H9 (cell line): ENCODE measurements at regions not wholly inside any gene's neighbourhood (a gene's known extent, or its start where the extent isn't known, plus 50 kb on each side); places are given as distances from the start of the nearest gene placed in this dataset.

Experiments
- DNase-seq: peaks from one replicate; pipeline ENCODE4 v3.0.0-alpha.2; 2017
- H2AFZ ChIP-seq: one replicate; pipeline ENCODE4 v1.6.1; 2013; ENCODE audit warnings: mild to moderate bottlenecking, low read length, control low read depth, moderate library complexity
- H2AK5ac ChIP-seq: 2 replicates; pipeline ENCODE4 v1.6.1; 2013; ENCODE audit warnings: low read length, control low read depth, mixed read lengths; ENCODE audit not compliant: insufficient read length
- H2BK120ac ChIP-seq: one replicate; pipeline ENCODE4 v1.6.1; 2013; ENCODE audit warnings: low read depth, mild to moderate bottlenecking, low read length, control low read depth, inconsistent platforms; ENCODE audit not compliant: poor library complexity, severe bottlenecking
- H2BK12ac ChIP-seq: 2 replicates; pipeline ENCODE4 v1.6.1; 2013; ENCODE audit warnings: low read length, control low read depth, mixed read lengths, low read depth; ENCODE audit not compliant: insufficient read length
- H2BK15ac ChIP-seq: 2 replicates; pipeline ENCODE4 v1.6.1; 2013; ENCODE audit warnings: low read depth, low read length, control low read depth
- H2BK20ac ChIP-seq: one replicate; pipeline ENCODE4 v1.6.1; 2013; ENCODE audit warnings: low read depth, mild to moderate bottlenecking, low read length, control low read depth, inconsistent platforms; ENCODE audit not compliant: poor library complexity, severe bottlenecking
- H2BK5ac ChIP-seq: 2 replicates; pipeline ENCODE4 v1.6.1; 2013; ENCODE audit warnings: low read length, control low read depth, mixed read lengths; ENCODE audit not compliant: insufficient read length
- H3K14ac ChIP-seq: 2 replicates; pipeline ENCODE4 v1.6.1; 2013; ENCODE audit warnings: low read length, control low read depth; ENCODE audit not compliant: insufficient read depth
- H3K18ac ChIP-seq: 2 replicates; pipeline ENCODE4 v1.6.1; 2013; ENCODE audit warnings: low read depth, mild to moderate bottlenecking, mixed read lengths, low read length, control low read depth; ENCODE audit not compliant: insufficient read length
- H3K23ac ChIP-seq: 2 replicates; pipeline ENCODE4 v1.6.1; 2013; ENCODE audit warnings: low read length, control low read depth, mixed read lengths, low read depth; ENCODE audit not compliant: insufficient read length
- H3K23me2 ChIP-seq: 2 replicates; pipeline ENCODE4 v1.6.1; 2013; ENCODE audit warnings: low read depth, mild to moderate bottlenecking, mixed read lengths, low read length, control low read depth; ENCODE audit not compliant: insufficient read length, poor library complexity, severe bottlenecking
- H3K27ac ChIP-seq: 2 replicates; pipeline ENCODE4 v1.5.1; 2013; ENCODE audit warnings: low read length, control low read depth, mixed read lengths, low read depth; ENCODE audit not compliant: insufficient read length
- H3K27me3 ChIP-seq: 2 replicates; pipeline ENCODE4 v1.6.1; 2013; ENCODE audit warnings: low read length, control low read depth, inconsistent platforms; ENCODE audit not compliant: insufficient read depth
- H3K4ac ChIP-seq: 2 replicates; pipeline ENCODE4 v1.6.1; 2013; ENCODE audit warnings: low read depth, mild to moderate bottlenecking, control low read depth, inconsistent platforms, low read length, moderate library complexity
- H3K4me1 ChIP-seq: 2 replicates; pipeline ENCODE4 v1.6.1; 2013; ENCODE audit warnings: low read length, control low read depth, inconsistent platforms; ENCODE audit not compliant: insufficient read depth
- H3K4me2 ChIP-seq: 2 replicates; pipeline ENCODE4 v1.6.1; 2013; ENCODE audit warnings: low read length, control low read depth, mixed read lengths; ENCODE audit not compliant: insufficient read length, insufficient read depth
- H3K56ac ChIP-seq: 2 replicates; pipeline ENCODE4 v1.6.1; 2013; ENCODE audit warnings: low read depth, mild to moderate bottlenecking, mixed read lengths, low read length, control low read depth; ENCODE audit not compliant: insufficient read length
- H3K79me1 ChIP-seq: 2 replicates; pipeline ENCODE4 v1.6.1; 2013; ENCODE audit warnings: low read depth, mild to moderate bottlenecking, moderate library complexity, low read length, control low read depth, inconsistent platforms; ENCODE audit not compliant: insufficient read depth, poor library complexity, severe bottlenecking
- H3K79me2 ChIP-seq: 2 replicates; pipeline ENCODE4 v1.6.1; 2013; ENCODE audit warnings: low read length, control low read depth, inconsistent platforms; ENCODE audit not compliant: insufficient read depth
- H3K9ac ChIP-seq: 2 replicates; pipeline ENCODE4 v1.6.1; 2013; ENCODE audit warnings: low read length, control low read depth, mixed read lengths; ENCODE audit not compliant: insufficient read length; ENCODE audit errors: extremely low read depth
- H3K9me3 ChIP-seq: one replicate; pipeline ENCODE4 v1.6.1; 2013; ENCODE audit warnings: low read depth, low read length, inconsistent platforms; ENCODE audit not compliant: control insufficient read depth
- H3T11ph ChIP-seq: one replicate; pipeline ENCODE4 v1.6.1; 2013; ENCODE audit warnings: mild to moderate bottlenecking, low read length, control low read depth, inconsistent platforms
- H4K20me1 ChIP-seq: one replicate; pipeline ENCODE4 v1.6.1; 2013; ENCODE audit not compliant: control insufficient read depth, insufficient read length, insufficient read depth
- H4K5ac ChIP-seq: 2 replicates; pipeline ENCODE4 v1.6.1; 2013; ENCODE audit warnings: low read depth, mild to moderate bottlenecking, mixed read lengths, low read length, control low read depth; ENCODE audit not compliant: insufficient read length
- H4K8ac ChIP-seq: replicated peaks from 2 replicates; pipeline ENCODE4 v1.6.1; 2013; ENCODE audit warnings: low read length, control low read depth, mixed read lengths, low read depth; ENCODE audit not compliant: insufficient read length
- H4K91ac ChIP-seq: 2 replicates; pipeline ENCODE4 v1.6.1; 2013; ENCODE audit warnings: low read depth, mild to moderate bottlenecking, moderate library complexity, mixed read lengths, low read length, control low read depth; ENCODE audit not compliant: insufficient read length
- H3K27ac Mint-ChIP-seq, 3 experiments: 2 replicates in 2 of 3; 3 replicates in 1 of 3; pipeline ENCODE4 v1.8.0; 2020 to 2021; ENCODE audit warnings: mixed read lengths in 3 of 3, mild to moderate bottlenecking in 1 of 3, moderate library complexity in 1 of 3
- H3K27me3 Mint-ChIP-seq: 2 replicates; pipeline ENCODE4 v1.8.0; 2021; ENCODE audit warnings: low read depth, mild to moderate bottlenecking, moderate library complexity, mixed read lengths
- H3K36me3 Mint-ChIP-seq, 3 experiments: 2 replicates in 2 of 3; 3 replicates in 1 of 3; pipeline ENCODE4 v1.8.0; 2020 to 2021; ENCODE audit warnings: low read depth in 3 of 3, mixed read lengths in 3 of 3; ENCODE audit not compliant: insufficient read depth in 1 of 3
- H3K4me1 Mint-ChIP-seq, 2 experiments: 2 replicates each; pipeline ENCODE4 v1.8.0; 2020; ENCODE audit warnings: mixed read lengths in 2 of 2
- H3K4me3 Mint-ChIP-seq, 2 experiments: 2 replicates in 1 of 2; 3 replicates in 1 of 2; pipeline ENCODE4 v1.8.0; 2020 to 2021; ENCODE audit warnings: mild to moderate bottlenecking in 2 of 2, mixed read lengths in 2 of 2, moderate library complexity in 1 of 2
- H3K9me3 Mint-ChIP-seq, 2 experiments: 2 replicates in 1 of 2; 3 replicates in 1 of 2; pipeline ENCODE4 v1.8.0; 2020; ENCODE audit warnings: mild to moderate bottlenecking in 2 of 2, mixed read lengths in 2 of 2, moderate library complexity in 1 of 2
- WGBS: extraction: QIAGEN DNeasy Blood & Tissue Kit; methylation state at CpG from one replicate; pipeline ENCODE4 v1.1.7; 2013; ENCODE audit warnings: missing lambda C conversion rate, low lambda C conversion rate, mixed read lengths; ENCODE audit not compliant: insufficient read length; ENCODE audit errors: extremely low coverage; 5-methylcytosine and 5-hydroxymethylcytosine counted together
- TF ChIP-seq, protein P1 (sequence below): fragments of 200-600 bp; sonication (generic); conservative IDR thresholded peaks from 3 replicates; pipeline ENCODE4 v1.8.0; 2021; ENCODE audit warnings: antibody characterized with exemption, mild to moderate bottlenecking

DNA sequence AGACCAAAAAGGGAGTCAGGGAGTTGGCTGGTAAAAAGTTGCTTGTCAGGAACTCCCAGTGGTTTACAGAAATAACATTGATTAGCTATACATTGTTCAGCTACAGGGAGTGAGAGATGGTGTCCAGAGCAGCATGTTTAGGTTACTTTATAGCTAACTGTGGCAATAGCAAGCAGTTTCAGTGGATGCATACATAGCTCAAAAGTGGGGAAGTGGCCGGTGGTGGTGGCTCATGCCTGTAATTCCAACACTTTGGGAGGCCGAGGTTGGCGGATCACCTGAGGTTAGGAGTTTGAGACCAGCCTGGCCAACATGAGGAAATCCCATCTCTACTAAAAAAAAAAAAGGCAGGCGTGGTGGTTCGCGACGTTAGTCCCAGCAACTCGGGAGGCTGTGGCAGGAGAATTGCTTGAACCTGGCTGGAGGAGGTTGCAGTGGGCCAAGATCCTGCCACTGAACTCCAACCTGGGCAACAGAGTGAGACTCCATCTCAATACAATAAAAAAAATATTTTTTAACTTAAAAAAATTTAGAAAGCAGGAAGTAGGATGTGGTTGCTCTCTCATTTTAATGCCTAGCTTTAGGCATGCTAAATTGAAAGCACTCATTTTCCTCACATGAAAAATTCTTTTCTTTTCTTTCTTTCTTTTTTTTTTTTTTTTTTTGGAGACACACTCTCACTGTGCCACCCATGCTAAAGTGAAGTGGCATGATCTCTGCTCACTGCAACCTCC, 109.7 kb downstream of the PPIAL4G start:
- no peak overlapping the region for H4K91ac ChIP-seq
- no peak overlapping the region for H2BK12ac ChIP-seq
- H4K5ac ChIP-seq: no peak overlapping the region
- H2BK5ac ChIP-seq: no peak overlapping the region
- H2BK120ac ChIP-seq: no peak overlapping the region
- Mint-ChIP-seq H3K27ac (no peak overlapping the region), H3K27me3 (no peaks in the 10 kb centered on the region), H3K4me3 (no peak overlapping the region), H3K9me3 (no peaks in the 10 kb centered on the region), H3K36me3 (no peaks in the 10 kb centered on the region), H3K4me1 (peaks cover 6 to 13% of the 10 kb centered on the region in 2 experiments)
- no peak overlapping the region for H3K27ac ChIP-seq
- H3K23me2 ChIP-seq: no peaks in the 10 kb centered on the region
- no peak overlapping the region for H2BK15ac ChIP-seq
- H3K56ac ChIP-seq: no peak overlapping the region
- no peaks in the 10 kb centered on the region for H3K27me3 ChIP-seq
- H3K14ac ChIP-seq: no peak overlapping the region
- H2BK20ac ChIP-seq: no peak overlapping the region
- TF ChIP-seq, protein P1, sequence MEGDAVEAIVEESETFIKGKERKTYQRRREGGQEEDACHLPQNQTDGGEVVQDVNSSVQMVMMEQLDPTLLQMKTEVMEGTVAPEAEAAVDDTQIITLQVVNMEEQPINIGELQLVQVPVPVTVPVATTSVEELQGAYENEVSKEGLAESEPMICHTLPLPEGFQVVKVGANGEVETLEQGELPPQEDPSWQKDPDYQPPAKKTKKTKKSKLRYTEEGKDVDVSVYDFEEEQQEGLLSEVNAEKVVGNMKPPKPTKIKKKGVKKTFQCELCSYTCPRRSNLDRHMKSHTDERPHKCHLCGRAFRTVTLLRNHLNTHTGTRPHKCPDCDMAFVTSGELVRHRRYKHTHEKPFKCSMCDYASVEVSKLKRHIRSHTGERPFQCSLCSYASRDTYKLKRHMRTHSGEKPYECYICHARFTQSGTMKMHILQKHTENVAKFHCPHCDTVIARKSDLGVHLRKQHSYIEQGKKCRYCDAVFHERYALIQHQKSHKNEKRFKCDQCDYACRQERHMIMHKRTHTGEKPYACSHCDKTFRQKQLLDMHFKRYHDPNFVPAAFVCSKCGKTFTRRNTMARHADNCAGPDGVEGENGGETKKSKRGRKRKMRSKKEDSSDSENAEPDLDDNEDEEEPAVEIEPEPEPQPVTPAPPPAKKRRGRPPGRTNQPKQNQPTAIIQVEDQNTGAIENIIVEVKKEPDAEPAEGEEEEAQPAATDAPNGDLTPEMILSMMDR: no peak
- no peak overlapping the region for H3K9ac ChIP-seq
- H3K23ac ChIP-seq: no peak overlapping the region
- H3K79me1 ChIP-seq: no peaks in the 10 kb centered on the region
- no peaks in the 10 kb centered on the region for H4K20me1 ChIP-seq
- no peak overlapping the region for H3K4me2 ChIP-seq
- H3K9me3 ChIP-seq: no peaks in the 10 kb centered on the region
- no peak overlapping the region for H3T11ph ChIP-seq
- no peak overlapping the region for H2AFZ ChIP-seq
- no peaks in the 10 kb centered on the region for H3K4me1 ChIP-seq
- H3K79me2 ChIP-seq: no peaks in the 10 kb centered on the region
- H3K4ac ChIP-seq: no peak overlapping the region
- no CpG with 5 or more reads among the region's 8 CpGs for WGBS
- H3K18ac ChIP-seq: no peak overlapping the region
- H4K8ac ChIP-seq: no peak overlapping the region
- no peak for DNase-seq
- H2AK5ac ChIP-seq: no peak overlapping the region
